Endodermal cell (in vitro differentiated cells): ENCODE measurements at regions not wholly inside any gene's neighbourhood (a gene's known extent, or its start where the extent isn't known, plus 50 kb on each side); places are given as distances from the start of the nearest gene placed in this dataset.

Source experiments
- DNase-seq: peaks from one replicate; pipeline ENCODE4 v3.0.0-alpha.2; 2017
- H3K27ac ChIP-seq: 2 replicates; pipeline ENCODE4 v1.5.1; 2013; ENCODE audit warnings: mild to moderate bottlenecking, low read depth, low read length, moderate library complexity
- H3K27me3 ChIP-seq: 2 replicates; pipeline ENCODE4 v1.6.1; 2013; ENCODE audit warnings: mild to moderate bottlenecking, low read length, moderate library complexity; ENCODE audit not compliant: insufficient read depth, control insufficient read depth, poor library complexity, severe bottlenecking
- H3K36me3 ChIP-seq: 2 replicates; pipeline ENCODE4 v1.7.0; 2013; ENCODE audit warnings: mild to moderate bottlenecking, low read length, moderate library complexity; ENCODE audit not compliant: control insufficient read depth, insufficient read depth
- H3K4me1 ChIP-seq: one replicate; pipeline ENCODE4 v1.7.0; 2013; ENCODE audit warnings: low read length; ENCODE audit not compliant: control insufficient read depth, insufficient read depth
- H3K4me3 ChIP-seq: 2 replicates; pipeline ENCODE4 v1.5.1; 2013; ENCODE audit warnings: mild to moderate bottlenecking, low read length, moderate library complexity
- H3K9ac ChIP-seq: 2 replicates; pipeline ENCODE4 v1.6.1; 2013; ENCODE audit warnings: mild to moderate bottlenecking, low read length, moderate library complexity; ENCODE audit not compliant: poor library complexity, severe bottlenecking; ENCODE audit errors: extremely low read depth
- H3K9me3 ChIP-seq: 2 replicates; pipeline ENCODE4 v1.6.1; 2013; ENCODE audit warnings: mild to moderate bottlenecking, low read length, moderate library complexity; ENCODE audit not compliant: control insufficient read depth
- H3K27ac Mint-ChIP-seq: 2 replicates; pipeline ENCODE4 v1.8.0; 2020; ENCODE audit warnings: mixed read lengths
- H3K27me3 Mint-ChIP-seq: 2 replicates; pipeline ENCODE4 v1.8.0; 2021; ENCODE audit warnings: mild to moderate bottlenecking, mixed read lengths; ENCODE audit not compliant: insufficient read depth
- H3K36me3 Mint-ChIP-seq: 2 replicates; pipeline ENCODE4 v1.8.0; 2020; ENCODE audit warnings: low read depth, mixed read lengths
- H3K4me1 Mint-ChIP-seq: 2 replicates; pipeline ENCODE4 v1.8.0; 2020; ENCODE audit warnings: mixed read lengths
- H3K4me3 Mint-ChIP-seq: 2 replicates; pipeline ENCODE4 v1.8.0; 2020; ENCODE audit warnings: mild to moderate bottlenecking, moderate library complexity, mixed read lengths
- H3K9me3 Mint-ChIP-seq: 2 replicates; pipeline ENCODE4 v1.8.0; 2020; ENCODE audit warnings: mild to moderate bottlenecking, mixed read lengths
- CTCF ChIP-seq: fragments of 200-600 bp; sonication (generic); conservative IDR thresholded peaks from 2 replicates; pipeline ENCODE4 v1.5.0; 2021; ENCODE audit warnings: antibody characterized with exemption, mild to moderate bottlenecking
- WGBS, 2 experiments: methylation state at CpG; one replicate each; pipeline versions ENCODE4 v1.1.5 to v1.1.7; 2013; ENCODE audit warnings: missing lambda C conversion rate in 2 of 2, mixed read lengths in 1 of 2; ENCODE audit not compliant: insufficient coverage in 1 of 2, insufficient read length in 1 of 2; 5-methylcytosine and 5-hydroxymethylcytosine counted together

GRCh38 chr6:105799056-105799455, 287.1 kb upstream of the PRDM1 start:
- Histone ChIP-seq H3K4me3 (no peak overlapping the region), H3K27ac (no peak overlapping the region), H3K4me1 (peaks cover 8% of the 10 kb centered on the region), H3K9me3 (no peaks in the 10 kb centered on the region), H3K9ac (no peak overlapping the region), H3K27me3 (no peaks in the 10 kb centered on the region), H3K36me3 (no peaks in the 10 kb centered on the region)
- 79 to 93% methylated on average over 2 of the region's 2 CpGs for WGBS, 2 experiments
- no peak for DNase-seq
- H3K36me3 Mint-ChIP-seq = no peaks in the 10 kb centered on the region
- no peak for TF ChIP-seq CTCF
- H3K27me3 Mint-ChIP-seq = no peaks in the 10 kb centered on the region
- no peak overlapping the region for H3K27ac Mint-ChIP-seq
- peaks cover 28% of the 10 kb centered on the region for H3K4me1 Mint-ChIP-seq
- peaks cover 2% of the 10 kb centered on the region for H3K9me3 Mint-ChIP-seq
- H3K4me3 Mint-ChIP-seq = no peak overlapping the region

GRCh38 chr6:105797983-105798453, 288.1 kb upstream of the PRDM1 start:
- Mint-ChIP-seq H3K4me3 (no peak overlapping the region), H3K36me3 (no peaks in the 10 kb centered on the region), H3K27ac (no peak overlapping the region), H3K9me3 (peaks cover 2% of the 10 kb centered on the region), H3K4me1 (peaks cover 28% of the 10 kb centered on the region), H3K27me3 (no peaks in the 10 kb centered on the region)
- Histone ChIP-seq H3K4me1 (peaks cover 8% of the 10 kb centered on the region), H3K9me3 (no peaks in the 10 kb centered on the region), H3K9ac (no peak overlapping the region), H3K27ac (no peak overlapping the region), H3K36me3 (no peaks in the 10 kb centered on the region), H3K4me3 (no peak overlapping the region), H3K27me3 (no peaks in the 10 kb centered on the region)
- 88 to 92% methylated on average over 3 to 4 of the region's 4 CpGs for WGBS, 2 experiments
- no peak for DNase-seq
- no peak for TF ChIP-seq CTCF

GRCh38 chr6:105797286-105797979, 288.7 kb upstream of the PRDM1 start:
- Histone ChIP-seq H3K4me3 (no peak overlapping the region), H3K27me3 (no peaks in the 10 kb centered on the region), H3K9me3 (no peaks in the 10 kb centered on the region), H3K9ac (no peak overlapping the region), H3K36me3 (no peaks in the 10 kb centered on the region), H3K4me1 (peaks cover 8% of the 10 kb centered on the region), H3K27ac (no peak overlapping the region)
- Mint-ChIP-seq H3K36me3 (no peaks in the 10 kb centered on the region), H3K4me1 (peaks cover 28% of the 10 kb centered on the region), H3K27me3 (no peaks in the 10 kb centered on the region), H3K27ac (no peak overlapping the region), H3K4me3 (no peak overlapping the region), H3K9me3 (peaks cover 2% of the 10 kb centered on the region)
- no peak for TF ChIP-seq CTCF
- WGBS, 2 experiments = 87 to 92% methylated on average over 3 to 4 of the region's 4 CpGs
- no peak for DNase-seq
